NB4 (cell line): ENCODE measurements at regions not wholly inside any gene's neighbourhood (a gene's known extent, or its start where the extent isn't known, plus 50 kb on each side); places are given as distances from the start of the nearest gene placed in this dataset.

Source experiments
- MYC ChIP-seq: IDR thresholded peaks from 2 replicates; pipeline ENCODE4 v1.6.1; 2011; ENCODE audit warnings: low read depth, low read length
- POLR2A ChIP-seq: IDR thresholded peaks from 2 replicates; pipeline ENCODE4 v1.6.1; 2011; ENCODE audit warnings: mild to moderate bottlenecking; ENCODE audit not compliant: insufficient read length; ENCODE audit errors: extremely low read depth
- TF ChIP-seq, protein P1 (sequence below): IDR thresholded peaks from one replicate; pipeline ENCODE4 v1.5.1; 2012; ENCODE audit warnings: low read depth, low read length
- TF ChIP-seq, protein P2 (sequence below): IDR thresholded peaks from 2 replicates; pipeline ENCODE4 v1.6.1; 2011; ENCODE audit warnings: low read depth, low read length

DNA sequence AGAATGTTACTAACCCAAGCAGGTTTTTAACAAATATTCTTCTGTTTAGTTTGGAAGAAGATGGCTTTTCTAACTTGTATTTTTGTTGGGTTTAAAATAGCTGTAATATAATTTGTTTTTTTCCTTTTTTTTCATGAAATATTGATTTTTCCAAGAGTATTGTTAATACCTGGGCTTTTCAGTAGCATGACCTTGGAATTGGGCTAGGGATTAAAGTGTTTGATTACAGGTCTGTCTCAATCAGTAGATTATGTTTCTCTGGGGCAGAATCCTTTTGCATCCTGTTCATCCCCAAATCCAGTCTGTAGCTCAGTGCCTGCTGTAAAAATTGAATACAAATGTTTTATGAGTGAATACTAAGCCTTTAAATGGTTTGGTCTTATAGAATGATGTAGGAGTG is 479.8 kb downstream of the RAPGEF2 start:
- TF ChIP-seq, protein P1, sequence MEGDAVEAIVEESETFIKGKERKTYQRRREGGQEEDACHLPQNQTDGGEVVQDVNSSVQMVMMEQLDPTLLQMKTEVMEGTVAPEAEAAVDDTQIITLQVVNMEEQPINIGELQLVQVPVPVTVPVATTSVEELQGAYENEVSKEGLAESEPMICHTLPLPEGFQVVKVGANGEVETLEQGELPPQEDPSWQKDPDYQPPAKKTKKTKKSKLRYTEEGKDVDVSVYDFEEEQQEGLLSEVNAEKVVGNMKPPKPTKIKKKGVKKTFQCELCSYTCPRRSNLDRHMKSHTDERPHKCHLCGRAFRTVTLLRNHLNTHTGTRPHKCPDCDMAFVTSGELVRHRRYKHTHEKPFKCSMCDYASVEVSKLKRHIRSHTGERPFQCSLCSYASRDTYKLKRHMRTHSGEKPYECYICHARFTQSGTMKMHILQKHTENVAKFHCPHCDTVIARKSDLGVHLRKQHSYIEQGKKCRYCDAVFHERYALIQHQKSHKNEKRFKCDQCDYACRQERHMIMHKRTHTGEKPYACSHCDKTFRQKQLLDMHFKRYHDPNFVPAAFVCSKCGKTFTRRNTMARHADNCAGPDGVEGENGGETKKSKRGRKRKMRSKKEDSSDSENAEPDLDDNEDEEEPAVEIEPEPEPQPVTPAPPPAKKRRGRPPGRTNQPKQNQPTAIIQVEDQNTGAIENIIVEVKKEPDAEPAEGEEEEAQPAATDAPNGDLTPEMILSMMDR = no peak
- TF ChIP-seq POLR2A (no peak), MYC (no peak)
- TF ChIP-seq, protein P2, sequence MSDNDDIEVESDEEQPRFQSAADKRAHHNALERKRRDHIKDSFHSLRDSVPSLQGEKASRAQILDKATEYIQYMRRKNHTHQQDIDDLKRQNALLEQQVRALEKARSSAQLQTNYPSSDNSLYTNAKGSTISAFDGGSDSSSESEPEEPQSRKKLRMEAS = no peak
